Stimulated activated CD8-positive, alpha-beta memory T cell treated with anti-CD3 and anti-CD28 coated beads, Interleukin-4, amount 100 ng/mL, for 4 hours (primary cell): ENCODE measurements at regions not wholly inside any gene's neighbourhood (a gene's known extent, or its start where the extent isn't known, plus 50 kb on each side); places are given as distances from the start of the nearest gene placed in this dataset.
"Not testable (repeated sequence)": the region's sequence is repeated elsewhere in the genome, so short reads cannot be mapped to it uniquely, and the experiment has no call there.

ENCODE experiments used
- DNase-seq, 2 donors: peaks; one replicate each; pipeline ENCODE4 v3.0.0-alpha.2; 2020; ENCODE audit warnings: low read depth in 2 of 2, low spot score in 1 of 2

GRCh38 chr3:8405144-8405543 is 96.5 kb upstream of the LMCD1 start:
- DNase-seq: no peak

GRCh38 chr3:8406479-8406878 is 95.1 kb upstream of the LMCD1 start:
- DNase-seq: no peak

GRCh38 chr3:8413337-8413926 is 88.2 kb upstream of the LMCD1 start:
- no peak for DNase-seq

GRCh38 chr3:8416965-8417364 is 84.7 kb upstream of the LMCD1 start:
- no peak for DNase-seq

- DNase-seq: no peak
Measured at GRCh38 chr3:8420612-8421011, 81.0 kb upstream of the LMCD1 start.

- no peak for DNase-seq
Measured at GRCh38 chr3:8421267-8421666, 80.4 kb upstream of the LMCD1 start.

- DNase-seq: no peak
Measured at GRCh38 chr3:8421711-8422110, 79.9 kb upstream of the LMCD1 start.

- DNase-seq: no peak
Measured at GRCh38 chr3:8423307-8423706, 78.3 kb upstream of the LMCD1 start.

GRCh38 chr3:8424281-8424680 is 77.3 kb upstream of the LMCD1 start:
- no peak for DNase-seq

- DNase-seq: no peak
Measured at GRCh38 chr3:8436661-8437287, 64.8 kb upstream of the LMCD1 start.

GRCh38 chr3:8438507-8439079 is 63.0 kb upstream of the LMCD1 start:
- no peak for DNase-seq

GRCh38 chr3:8440142-8440541 is 61.5 kb upstream of the LMCD1 start:
- not testable (repeated sequence) for DNase-seq

GRCh38 chr3:8441969-8442559 is 59.6 kb upstream of the LMCD1 start:
- DNase-seq: no peak

GRCh38 chr3:8442993-8443650 is 58.5 kb upstream of the LMCD1 start:
- DNase-seq: no peak

- no peak for DNase-seq
Measured at GRCh38 chr3:8443829-8444791, 57.5 kb upstream of the LMCD1 start.

GRCh38 chr3:8444883-8445282 is 56.7 kb upstream of the LMCD1 start:
- DNase-seq: no peak

GRCh38 chr3:8445861-8446260 is 55.8 kb upstream of the LMCD1 start:
- no peak for DNase-seq

- no peak for DNase-seq
Measured at GRCh38 chr3:8446845-8447244, 54.8 kb upstream of the LMCD1 start.

GRCh38 chr3:8450618-8451017 is 51.0 kb upstream of the LMCD1 start:
- no peak for DNase-seq

- no peak for DNase-seq
Measured at GRCh38 chr3:8451696-8452095, 49.9 kb upstream of the LMCD1 start.
